NCI-H1092 treated with DMSO at 0.1 percent for 48 hours (cell line): ENCODE measurements at regions not wholly inside any gene's neighbourhood (a gene's known extent, or its start where the extent isn't known, plus 50 kb on each side); places are given as distances from the start of the nearest gene placed in this dataset.

Experiments
- DNase-seq: peaks from one replicate; lab custom pipeline; 2025; lab: John Stamatoyannopoulos, UW

DNA sequence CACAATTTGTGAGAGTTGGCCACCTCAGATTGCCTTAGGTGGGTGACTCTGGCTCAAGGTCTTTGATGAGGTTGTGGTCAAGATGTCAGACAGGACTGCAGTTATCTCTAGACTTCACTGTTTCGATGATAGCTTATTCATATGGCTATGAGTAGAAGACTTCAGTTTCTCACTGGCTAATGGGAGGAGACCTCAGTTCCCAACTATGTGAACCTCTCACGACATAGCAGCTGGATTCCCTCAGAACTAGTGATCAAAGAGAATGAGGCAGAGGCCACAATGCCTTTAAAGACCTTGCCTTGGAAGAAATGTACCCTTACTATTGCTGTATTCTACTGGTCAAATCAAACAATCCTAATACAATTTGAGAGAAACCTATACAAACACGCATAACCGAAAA is 607.5 kb upstream of the ROBO2 start:
- DNase-seq: no peak

DNA sequence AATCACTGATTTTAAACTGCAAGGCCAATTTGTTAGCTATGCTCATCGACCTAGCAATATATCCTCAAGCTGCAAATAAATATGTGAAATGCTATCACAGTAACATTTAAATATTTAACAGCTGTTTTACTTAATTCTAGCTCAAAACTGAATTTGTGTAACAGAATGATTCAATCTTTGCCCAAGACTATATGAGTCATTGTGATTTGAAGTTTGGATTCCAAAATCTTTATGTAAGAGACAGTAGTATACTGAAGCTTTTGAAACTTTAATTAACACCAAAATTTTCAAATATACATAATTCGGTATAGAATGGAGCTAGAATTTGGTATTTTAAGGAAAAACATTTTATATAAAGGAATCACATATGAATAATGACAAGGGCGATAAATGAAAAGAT is 603.0 kb upstream of the ROBO2 start:
- DNase-seq: no peak

DNA sequence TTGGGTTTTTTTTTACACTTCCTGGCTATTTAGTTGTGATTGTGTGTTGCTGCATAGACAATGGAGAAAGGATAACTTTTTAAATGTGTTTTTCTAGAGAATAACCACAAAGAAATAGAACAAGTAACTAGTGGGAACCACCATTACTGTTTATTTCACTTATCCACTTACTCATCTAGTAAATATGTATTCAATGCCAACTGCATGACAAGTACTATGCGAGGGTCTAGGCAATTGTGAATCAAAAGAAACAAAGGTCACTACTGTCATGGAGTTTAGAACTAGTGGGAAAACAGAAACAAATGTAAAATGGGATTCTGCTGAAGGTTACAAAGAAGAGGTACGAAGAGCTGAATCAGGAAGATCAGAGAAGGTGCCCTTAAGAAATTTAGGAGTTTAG is 600.9 kb upstream of the ROBO2 start:
- no peak for DNase-seq

DNA sequence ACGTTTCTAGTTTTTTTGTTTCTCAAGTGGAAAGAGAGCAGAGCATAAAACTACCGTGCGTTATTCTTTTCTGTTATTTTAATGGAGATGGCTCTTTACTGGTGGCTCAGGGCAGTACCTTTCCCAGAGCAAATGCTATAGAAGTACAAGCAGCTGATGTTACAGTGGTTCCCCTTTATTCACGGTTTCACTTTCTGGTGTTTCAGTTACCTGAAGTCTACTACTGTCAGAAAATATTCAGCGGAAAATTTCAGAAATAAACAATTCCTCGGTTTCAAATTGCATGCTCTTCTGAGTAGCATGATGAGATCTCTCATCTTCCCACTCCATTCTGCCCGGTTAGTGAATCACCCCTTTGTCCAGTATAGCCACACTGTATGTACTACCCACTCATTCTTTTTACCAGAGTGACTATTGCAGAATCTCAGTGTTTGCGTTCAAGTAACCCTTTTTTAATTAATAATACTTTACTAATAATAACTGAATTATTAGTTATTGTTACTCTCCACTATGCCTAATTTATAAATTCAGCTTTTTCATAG is 597.5 kb upstream of the ROBO2 start:
- DNase-seq: no peak

DNA sequence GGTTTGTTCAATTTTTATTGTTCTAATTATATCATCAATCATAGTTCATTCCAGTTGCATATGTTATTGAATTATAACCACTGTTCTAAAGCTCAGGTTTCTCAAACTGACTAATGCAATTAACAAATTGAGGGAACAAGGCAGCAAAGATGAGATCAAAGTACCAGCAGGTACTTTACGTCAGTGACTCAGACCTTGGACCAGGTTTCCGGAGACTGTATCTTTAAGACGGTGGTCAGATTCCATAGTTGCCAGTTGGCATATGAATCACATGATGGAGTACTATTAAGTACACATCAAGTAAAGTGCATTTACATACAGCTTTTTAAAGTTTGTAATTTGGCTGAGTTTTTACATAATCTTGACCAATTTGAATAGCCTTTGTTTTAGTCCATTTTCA is 583.6 kb upstream of the ROBO2 start:
- DNase-seq: no peak

DNA sequence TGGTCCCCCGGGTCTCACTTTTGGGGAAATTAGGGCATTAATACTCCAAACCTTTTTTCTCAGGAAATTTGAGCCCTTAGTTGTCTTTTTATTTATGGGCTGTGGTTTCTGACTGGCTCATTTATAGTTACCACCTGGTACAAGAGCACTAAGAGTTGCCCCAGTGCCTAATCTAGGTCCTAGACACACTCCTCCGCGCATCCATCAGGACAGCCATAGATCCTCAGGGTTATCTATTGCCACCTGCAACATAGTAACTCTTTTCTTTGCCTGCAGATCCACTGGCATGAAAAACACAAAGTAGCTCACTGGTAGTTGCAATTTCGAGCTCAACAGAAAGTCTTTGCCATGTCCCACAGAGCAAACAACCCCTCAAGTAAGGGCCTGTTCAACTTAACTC is 576.4 kb upstream of the ROBO2 start:
- no peak for DNase-seq

DNA sequence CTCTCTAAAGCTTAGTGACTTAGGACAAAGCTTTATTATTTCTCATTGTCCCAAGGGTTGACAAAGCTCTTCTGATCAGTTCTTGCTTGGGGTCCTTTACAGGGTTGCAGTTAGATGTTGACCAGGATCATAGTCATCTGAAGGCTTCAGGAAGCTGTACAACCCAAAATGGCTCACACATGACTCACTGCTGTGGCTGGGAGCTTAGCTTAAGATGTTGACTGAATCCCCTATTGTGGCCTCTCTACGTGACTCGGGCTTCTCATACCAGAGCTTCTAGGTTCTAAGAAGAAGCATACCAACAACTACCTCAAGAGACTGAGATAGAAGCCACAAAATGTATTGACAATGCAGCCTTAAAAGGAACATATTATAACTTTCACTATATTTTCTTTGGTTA is 569.6 kb upstream of the ROBO2 start:
- no peak for DNase-seq

DNA sequence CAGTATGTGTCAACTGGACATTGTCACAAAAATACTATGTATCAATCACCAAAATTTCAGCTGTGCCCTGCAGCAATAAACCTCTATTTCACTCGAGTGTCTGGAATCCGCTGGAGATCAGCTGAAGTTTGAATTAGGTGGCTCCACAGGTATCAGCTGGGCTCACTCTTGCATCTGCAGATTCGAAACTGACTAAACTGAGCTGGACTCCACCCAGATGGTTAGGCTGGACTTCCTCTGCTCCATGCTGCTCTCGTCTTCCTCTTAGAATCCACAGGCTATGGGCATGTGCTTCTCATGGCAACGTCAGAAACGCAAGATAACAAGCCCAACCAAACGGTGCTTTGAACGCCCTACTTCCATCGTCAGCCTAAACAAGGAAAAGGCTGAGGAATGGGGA is 565.3 kb upstream of the ROBO2 start:
- no peak for DNase-seq

DNA sequence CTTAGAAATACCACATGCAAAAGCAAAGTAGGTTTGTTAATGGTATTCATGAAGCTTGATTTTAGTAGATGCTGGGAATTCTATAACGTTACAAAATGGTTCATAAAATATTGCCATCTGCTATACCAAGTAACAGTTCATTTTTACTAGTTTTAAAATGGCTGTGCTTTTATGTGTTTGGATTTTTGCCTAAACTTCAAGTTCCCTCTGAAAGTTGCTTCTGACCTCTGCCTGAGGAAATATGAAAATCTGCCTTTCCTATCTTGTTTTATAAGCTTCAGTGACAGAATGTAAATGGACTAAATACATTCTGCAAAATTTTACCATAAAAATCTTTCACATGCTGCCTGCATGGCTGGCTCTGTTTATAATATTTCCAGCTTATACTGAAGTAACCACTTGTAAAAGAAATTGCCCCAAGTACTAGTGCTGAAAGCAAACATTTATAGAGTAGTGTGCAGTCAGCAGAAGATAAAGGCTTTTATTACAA is 560.7 kb upstream of the ROBO2 start:
- DNase-seq: no peak

DNA sequence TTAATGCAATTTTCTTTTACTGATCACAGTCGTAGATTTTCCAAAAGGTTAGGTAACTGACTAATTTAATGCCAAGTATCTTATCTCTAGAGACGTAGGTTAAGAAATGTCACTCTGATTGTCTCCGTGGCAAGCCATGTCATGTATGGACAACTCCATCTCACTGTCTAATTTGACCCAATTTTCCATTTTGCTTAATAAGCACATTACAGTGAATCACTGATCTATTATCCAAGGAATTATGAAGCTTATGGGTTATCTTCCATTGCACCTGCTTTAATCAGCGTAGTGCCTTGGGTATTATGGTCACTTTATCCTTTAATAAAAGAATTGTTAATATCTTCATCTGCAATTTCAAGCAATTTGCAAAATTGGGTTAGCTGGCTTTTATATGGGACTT is 557.4 kb upstream of the ROBO2 start:
- no peak for DNase-seq

DNA sequence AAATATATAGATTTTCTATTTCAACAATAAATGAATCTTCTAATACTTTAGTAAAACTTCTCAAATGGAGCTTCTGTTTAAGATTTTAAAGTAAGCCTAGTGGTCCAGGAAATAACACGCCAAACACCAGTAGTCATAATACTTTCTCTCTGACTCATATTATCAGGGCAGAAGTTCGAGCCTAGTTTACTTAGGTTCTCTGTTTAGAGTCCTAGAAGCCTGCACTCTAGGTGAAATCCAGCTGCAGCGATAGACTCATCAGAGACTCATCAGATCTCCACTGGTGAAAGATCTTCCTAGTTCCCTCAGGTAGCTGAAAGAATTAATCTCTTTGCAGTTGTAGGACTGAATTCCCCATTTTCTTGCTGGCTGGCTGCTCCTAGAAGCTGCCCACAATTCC is 552.5 kb upstream of the ROBO2 start:
- no peak for DNase-seq

DNA sequence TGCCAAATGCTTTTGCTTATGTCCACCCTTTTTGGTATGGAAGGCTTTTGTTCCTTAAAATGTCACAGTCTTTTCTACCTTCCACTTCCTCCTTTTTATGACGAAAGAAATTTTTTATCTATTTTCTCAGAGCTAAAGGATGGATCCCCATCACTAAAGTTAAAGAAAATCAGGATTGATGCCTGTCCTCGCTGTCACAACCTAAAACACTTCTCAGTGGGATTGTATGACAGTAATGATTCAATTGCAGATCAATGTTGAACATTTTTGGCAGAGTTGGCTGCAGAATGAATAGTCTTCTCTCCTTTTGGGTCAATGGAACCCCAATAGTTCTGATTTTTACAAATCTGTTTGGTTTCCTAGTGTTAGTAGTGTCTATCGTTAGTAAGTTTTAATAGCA is 549.8 kb upstream of the ROBO2 start:
- DNase-seq: no peak

DNA sequence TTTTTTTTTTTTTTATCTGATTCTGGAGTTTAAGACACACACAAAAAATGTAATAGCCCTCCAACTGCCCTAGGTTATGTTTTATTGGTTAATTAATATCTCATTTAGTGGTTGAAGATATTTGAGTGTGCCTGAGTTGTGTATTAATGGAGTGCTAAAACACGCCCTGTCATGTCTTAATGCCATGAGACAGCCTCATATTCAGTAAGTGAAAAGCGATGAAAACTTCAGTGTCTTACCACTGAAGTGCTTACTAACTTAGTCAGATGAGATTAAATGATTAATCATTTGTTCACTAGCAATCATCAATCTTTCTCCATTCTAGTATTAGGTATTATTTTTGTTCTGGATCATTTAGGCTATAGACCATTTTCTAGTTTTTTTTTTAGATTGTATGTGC is 544.7 kb upstream of the ROBO2 start:
- no peak for DNase-seq

DNA sequence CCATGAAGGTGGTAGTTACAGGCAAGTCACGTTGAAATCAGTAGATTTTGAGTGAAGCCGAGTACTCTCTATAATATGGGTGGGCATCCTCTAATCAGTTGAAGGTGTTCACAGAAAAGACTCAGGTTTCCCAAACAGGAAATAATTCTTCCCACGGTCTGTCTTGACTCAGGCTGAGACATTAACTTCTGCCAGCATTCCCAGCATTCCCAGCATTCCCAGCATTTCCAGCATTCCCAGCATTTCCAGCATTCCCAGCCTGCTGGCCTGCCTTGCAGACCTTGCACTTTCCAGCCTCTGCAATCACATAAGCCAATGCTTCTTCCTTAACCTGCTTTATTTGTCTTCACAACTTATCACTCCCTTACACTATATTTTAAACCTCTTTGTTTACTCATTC is 542.3 kb upstream of the ROBO2 start:
- DNase-seq: no peak

DNA sequence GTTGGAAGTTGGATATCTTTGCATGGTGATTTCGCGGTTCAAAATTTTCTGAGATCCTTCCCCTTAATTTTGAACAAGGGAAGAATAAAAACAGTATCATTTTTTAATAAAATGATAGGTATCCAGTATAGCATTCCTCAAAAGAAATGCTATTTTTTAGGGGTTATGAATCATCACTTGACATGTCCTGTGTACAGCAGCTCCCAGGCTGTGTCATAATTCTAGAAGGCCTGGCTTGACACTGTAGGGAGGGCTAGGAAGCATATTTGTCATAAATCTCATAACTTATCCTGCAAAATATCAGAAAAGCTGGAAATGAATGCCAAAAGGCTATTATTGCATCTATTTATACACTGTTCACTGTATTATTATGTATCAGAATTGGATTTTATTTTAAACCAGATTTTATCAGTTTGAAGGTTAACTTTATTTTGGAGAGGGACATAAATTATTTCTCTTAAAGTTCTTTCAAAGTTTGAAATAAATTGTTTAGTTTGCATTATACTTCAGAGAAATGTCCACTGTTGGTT is 539.1 kb upstream of the ROBO2 start:
- no peak for DNase-seq

DNA sequence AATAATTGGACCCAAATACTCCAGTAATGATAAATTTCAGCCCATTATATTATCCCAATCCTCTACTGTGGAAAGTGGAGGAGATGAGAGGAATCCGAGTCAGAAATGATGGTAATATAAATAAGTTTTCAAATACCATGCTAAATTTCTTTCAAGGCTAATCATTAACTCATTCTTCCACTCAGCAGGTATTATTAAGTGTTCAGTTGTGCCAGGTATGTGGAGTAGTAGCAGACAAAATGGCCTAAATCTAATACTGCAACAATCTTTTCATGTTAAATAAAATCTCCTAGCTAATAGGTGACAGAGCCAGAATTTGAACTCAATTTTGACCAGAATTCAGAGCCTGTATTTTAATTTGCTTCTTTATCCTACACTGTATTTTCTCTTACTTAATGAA is 538.6 kb upstream of the ROBO2 start:
- no peak for DNase-seq

DNA sequence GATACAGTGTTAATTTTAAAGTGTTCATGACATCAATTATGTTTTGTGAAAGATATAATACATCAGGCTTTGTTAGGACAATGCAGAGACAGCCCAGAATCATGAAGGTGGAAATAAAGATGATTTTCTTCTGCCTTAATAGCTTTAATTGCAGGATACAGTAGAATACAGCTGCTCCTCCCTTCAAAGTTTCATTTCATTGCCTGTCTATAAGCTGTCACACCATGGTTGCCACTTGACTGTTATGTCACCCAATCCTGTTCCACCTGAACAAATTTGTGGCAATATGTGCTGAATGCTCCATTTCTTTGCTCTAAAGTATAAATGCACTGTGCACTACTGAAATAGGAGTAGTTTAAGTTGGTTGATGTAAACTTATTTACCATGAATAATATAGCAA is 537.8 kb upstream of the ROBO2 start:
- DNase-seq: no peak

DNA sequence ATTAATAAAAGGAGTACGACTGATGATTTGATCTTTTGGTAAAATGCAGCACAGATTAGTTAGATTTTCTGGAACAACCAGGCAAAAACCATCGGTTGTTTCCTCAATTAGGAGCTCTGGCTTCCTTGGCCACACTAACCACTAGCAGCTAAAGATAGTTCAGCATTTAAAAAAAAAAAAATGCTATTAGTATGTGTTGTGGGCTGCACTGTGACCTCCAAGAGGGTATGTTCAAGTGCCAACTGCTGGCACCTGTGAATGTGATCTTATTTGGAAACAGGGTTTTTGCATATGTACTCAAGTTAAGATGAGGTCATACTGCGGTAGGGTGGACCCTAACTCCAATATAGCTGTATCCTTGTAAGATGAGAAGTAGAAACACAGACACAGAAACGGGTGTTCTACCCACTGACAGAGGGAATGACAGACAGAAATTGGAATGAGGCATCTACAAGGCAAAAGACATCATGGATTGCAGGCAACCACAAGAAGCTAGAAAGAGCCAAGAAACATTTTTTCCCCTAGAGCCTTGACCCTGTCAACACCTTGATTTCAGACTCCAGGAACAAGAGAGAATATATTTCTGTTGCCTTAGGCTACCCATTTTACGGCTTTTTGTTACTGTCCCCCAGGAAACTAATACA is 534.6 kb upstream of the ROBO2 start:
- no peak for DNase-seq

DNA sequence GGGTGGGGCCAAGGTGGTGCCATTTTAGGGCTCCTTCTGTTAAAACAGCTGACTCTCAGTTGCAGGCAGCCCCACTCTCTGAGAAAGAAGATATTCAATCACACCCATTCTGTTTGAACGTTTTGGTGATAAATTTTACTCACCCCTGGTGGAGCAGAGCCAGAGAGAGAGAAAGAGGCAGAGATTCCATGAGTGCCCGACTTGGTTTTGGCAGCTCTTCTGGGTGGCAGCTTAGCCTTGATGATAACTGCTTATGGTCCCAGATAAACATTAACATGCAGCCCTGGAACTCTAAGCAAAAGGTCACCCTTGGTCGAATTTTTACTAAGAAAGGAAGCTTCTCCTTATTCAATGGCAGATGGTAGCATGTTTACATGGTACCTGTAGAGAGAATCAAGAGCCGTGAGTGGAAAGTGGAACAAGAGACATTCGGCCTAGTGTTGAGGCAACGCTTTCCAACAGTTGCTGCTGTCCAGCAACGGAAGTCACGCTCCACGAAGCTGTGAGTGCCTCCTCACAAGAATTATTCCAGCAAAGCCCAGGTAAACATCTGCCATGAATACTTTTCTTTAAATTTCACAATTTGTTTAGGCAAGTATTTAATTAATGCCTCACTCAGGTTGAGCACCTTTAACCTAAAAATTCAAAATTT is 530.6 kb upstream of the ROBO2 start:
- no peak for DNase-seq

DNA sequence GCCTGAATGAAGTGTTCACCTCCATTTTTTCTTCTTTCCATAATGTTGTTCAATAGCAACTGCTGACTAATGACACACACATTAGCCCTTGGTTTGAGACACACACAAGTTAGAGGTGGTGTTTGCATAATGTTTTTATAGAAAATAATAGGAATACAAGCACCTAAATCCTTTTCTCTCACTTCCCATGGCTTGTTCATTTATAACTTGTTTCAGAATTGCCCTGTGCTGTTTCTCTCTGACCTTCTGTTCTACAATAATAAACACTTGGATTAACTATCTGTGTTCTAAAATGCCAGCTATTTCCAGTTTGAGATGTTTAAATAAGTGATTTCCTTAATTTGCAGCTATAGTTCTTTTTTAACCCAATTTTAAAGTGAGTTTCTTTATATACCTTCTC is 525.1 kb upstream of the ROBO2 start:
- DNase-seq: no peak

DNA sequence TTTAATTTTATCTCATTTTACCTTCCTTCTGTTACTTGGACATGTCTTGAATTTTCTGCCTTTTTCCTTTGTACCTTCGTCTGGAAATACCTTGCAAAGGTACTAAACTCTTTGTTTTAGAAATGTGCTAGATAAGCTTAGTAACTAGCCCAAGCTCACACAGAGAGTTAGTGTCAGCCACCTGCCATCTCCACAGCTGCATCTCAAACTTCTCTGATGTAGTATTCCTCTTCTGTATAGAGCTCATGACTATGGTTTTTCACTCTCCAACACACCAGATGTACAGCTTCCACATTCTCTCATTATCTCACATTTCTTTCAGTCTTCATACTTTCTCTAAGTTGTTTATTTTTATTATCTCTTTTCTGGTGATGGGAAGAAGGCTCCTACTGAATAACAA is 516.6 kb upstream of the ROBO2 start:
- no peak for DNase-seq

DNA sequence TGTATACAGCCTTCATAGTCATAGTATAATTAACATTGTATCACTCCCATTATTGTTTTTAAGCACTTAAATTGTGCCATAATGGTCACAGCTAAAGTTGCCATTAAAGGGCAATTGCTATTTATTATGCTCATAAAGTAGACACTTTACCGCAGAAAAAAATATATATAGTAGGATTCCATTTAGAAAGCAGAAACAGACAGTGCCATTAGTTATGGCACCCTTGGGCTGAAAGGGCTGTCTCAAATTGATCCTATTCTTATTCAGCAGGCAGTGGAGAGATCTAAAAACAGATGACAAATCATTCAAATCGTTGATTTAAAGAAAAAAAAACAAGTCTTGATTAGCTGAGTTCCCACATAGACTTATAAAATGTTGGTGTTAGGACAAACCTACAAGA is 514.2 kb upstream of the ROBO2 start:
- no peak for DNase-seq

DNA sequence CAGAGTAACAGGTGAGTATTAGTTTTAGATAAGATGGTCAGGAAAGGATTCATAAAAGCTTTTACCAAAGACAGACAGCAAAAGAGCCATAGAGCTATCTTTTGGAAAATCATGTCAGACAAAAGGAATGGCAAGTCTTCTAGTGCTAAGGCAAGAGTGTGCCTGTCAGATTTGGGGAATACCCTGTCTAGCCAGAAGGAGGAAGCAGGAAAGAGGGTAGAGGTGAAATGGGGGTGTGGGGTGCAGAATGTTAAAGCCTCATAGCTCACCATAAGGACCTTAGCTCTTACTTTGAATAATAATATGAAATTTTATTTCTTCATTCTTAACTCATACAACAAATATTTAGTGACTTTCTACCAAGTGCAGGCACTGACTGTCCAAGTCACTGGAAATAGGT is 512.1 kb upstream of the ROBO2 start:
- DNase-seq: no peak
